Spleen (tissue), 11 donors: ENCODE measurements at regions not wholly inside any gene's neighbourhood (a gene's known extent, or its start where the extent isn't known, plus 50 kb on each side); places are given as distances from the start of the nearest gene placed in this dataset.

Experiments used
- DNase-seq: peaks from one replicate; pipeline ENCODE4 v3.0.0-alpha.2; 2020
- H3K27ac ChIP-seq, 8 donors: fragments of 200-600 bp; sonication (generic) in 7 of 8; 1 replicate in 4 of 8; 2 replicates in 4 of 8; pipeline versions ENCODE4 v1.5.0 to v1.8.0; 2016 to 2021; ENCODE audit warnings: inconsistent platforms in 4 of 8, mild to moderate bottlenecking in 4 of 8, moderate library complexity in 1 of 8
- H3K27me3 ChIP-seq, 7 donors: fragments of 200-600 bp; sonication (generic) in 6 of 7; replicated peaks in 1 of 7; 1 replicate in 4 of 7; 2 replicates in 3 of 7; pipeline versions ENCODE4 v1.5.0 to v1.8.0; 2016 to 2021; ENCODE audit warnings: inconsistent platforms in 3 of 7, mild to moderate bottlenecking in 1 of 7
- H3K36me3 ChIP-seq, 6 donors: fragments of 200-600 bp; sonication (generic) in 5 of 6; 1 replicate in 4 of 6; 2 replicates in 2 of 6; pipeline versions ENCODE4 v1.5.0 to v1.8.0; 2016 to 2021; ENCODE audit warnings: inconsistent platforms in 2 of 6
- H3K4me1 ChIP-seq, 6 donors: fragments of 200-600 bp; sonication (generic) in 5 of 6; 1 replicate in 3 of 6; 2 replicates in 3 of 6; pipeline versions ENCODE4 v1.5.0 to v1.8.0; 2016 to 2021; ENCODE audit warnings: inconsistent platforms in 3 of 6
- H3K4me3 ChIP-seq, 8 donors: fragments of 200-600 bp; sonication (generic) in 7 of 8; 1 replicate in 4 of 8; 2 replicates in 4 of 8; pipeline versions ENCODE4 v1.5.0 to v1.8.0; 2016 to 2021; ENCODE audit warnings: inconsistent platforms in 4 of 8, mild to moderate bottlenecking in 4 of 8, moderate library complexity in 2 of 8
- H3K9me3 ChIP-seq, 8 donors: fragments of 200-600 bp; sonication (generic) in 7 of 8; 1 replicate in 4 of 8; 2 replicates in 4 of 8; pipeline versions ENCODE4 v1.5.0 to v1.8.0; 2016 to 2021; ENCODE audit warnings: inconsistent platforms in 4 of 8
- POLR2A ChIP-seq, 3 donors: fragments of 450-650 bp; IDR thresholded peaks; one replicate each; pipeline ENCODE4 v1.5.1; 2017; ENCODE audit warnings: antibody characterized with exemption in 3 of 3, mild to moderate bottlenecking in 1 of 3
- POLR2AphosphoS5 ChIP-seq, 3 donors: sonication (generic); formaldehyde crosslinking; IDR thresholded peaks; one replicate each; pipeline ENCODE4 v1.5.1; 2017; ENCODE audit warnings: antibody characterized with exemption in 3 of 3
- WGBS, 5 donors: extraction: QIAGEN DNeasy Blood & Tissue Kit in 3 of 5; methylation state at CpG; one replicate each; pipeline versions ENCODE4 v1.1.5 to v1.1.7; 2013 to 2018; 5-methylcytosine and 5-hydroxymethylcytosine counted together
- intact Hi-C: fragments of 100-400 bp; cut with DNase I; formaldehyde crosslinking; loops from one replicate; pipeline ENCODE4 v1.15.0; 2023; ENCODE audit warnings: low total_unique reads
- TF ChIP-seq, protein P1 (sequence below), 11 experiments: fragments of 200-600 bp in 7 of 11; fragments of 450-650 bp in 4 of 11; sonication (generic) in 4 of 11; IDR thresholded peaks in 8 of 11; conservative IDR thresholded peaks in 3 of 11; 1 replicate in 7 of 11; 2 replicates in 4 of 11; pipeline versions ENCODE4 v1.4.0 to v1.8.0; 2016 to 2021; ENCODE audit warnings: antibody characterized with exemption in 11 of 11, inconsistent platforms in 4 of 11, mild to moderate bottlenecking in 1 of 11
- donor health status: healthy with polysubstance abuse.
- donor health status: DM: no; HTN: no; CAD: no; lungs with moderate emphysema.
- donor health status: DM: no; HTN: no; CAD: no.
- donor health status: Bipolar disorder and iron deficiency.
- donor health status: healthy.
- donor health status: DM: no; HTN: no; CAD: no.
- donor health status: DM: yes; HTN: yes; CAD: no.

DNA sequence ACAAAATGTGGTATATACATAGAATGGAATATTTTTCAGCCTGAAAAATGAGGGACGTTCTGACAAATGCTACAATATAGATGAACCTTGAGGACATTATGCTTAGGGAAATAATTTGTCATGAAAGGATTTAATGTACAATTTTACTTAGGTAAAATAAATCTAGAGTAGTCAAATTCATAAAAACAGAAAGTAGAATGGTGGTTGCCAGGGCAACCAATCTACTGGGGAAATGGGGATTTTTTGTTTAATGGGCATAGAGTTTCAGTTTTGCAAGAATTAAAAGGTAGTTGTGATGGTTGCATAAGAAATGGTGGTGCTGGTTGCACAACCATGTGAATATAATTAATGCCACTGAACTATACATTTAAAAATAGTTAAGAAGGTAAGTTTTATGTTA is 296.0 kb upstream of the SP4 start:
- peaks cover 0 to 34% (median 0%) of the 10 kb centered on the region in 7 donors for H3K27me3 ChIP-seq
- no peaks in the 10 kb centered on the region for H3K36me3 ChIP-seq
- intact Hi-C loops: no loop called here
- TF ChIP-seq, protein P1, sequence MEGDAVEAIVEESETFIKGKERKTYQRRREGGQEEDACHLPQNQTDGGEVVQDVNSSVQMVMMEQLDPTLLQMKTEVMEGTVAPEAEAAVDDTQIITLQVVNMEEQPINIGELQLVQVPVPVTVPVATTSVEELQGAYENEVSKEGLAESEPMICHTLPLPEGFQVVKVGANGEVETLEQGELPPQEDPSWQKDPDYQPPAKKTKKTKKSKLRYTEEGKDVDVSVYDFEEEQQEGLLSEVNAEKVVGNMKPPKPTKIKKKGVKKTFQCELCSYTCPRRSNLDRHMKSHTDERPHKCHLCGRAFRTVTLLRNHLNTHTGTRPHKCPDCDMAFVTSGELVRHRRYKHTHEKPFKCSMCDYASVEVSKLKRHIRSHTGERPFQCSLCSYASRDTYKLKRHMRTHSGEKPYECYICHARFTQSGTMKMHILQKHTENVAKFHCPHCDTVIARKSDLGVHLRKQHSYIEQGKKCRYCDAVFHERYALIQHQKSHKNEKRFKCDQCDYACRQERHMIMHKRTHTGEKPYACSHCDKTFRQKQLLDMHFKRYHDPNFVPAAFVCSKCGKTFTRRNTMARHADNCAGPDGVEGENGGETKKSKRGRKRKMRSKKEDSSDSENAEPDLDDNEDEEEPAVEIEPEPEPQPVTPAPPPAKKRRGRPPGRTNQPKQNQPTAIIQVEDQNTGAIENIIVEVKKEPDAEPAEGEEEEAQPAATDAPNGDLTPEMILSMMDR (IDR thresholded peaks at IDR 0.05 in 8 of 11, conservative IDR thresholded peaks at IDR 0.05 in 3 of 11): no peak
- no peak for TF ChIP-seq POLR2A (IDR thresholded peaks at IDR 0.05)
- TF ChIP-seq POLR2AphosphoS5 (IDR thresholded peaks at IDR 0.05): no peak
- DNase-seq: no peak
- WGBS, 5 donors: 82 to 93% (median 86%) methylated on average over 1 of the region's 1 CpG
- no peak overlapping the region for H3K27ac ChIP-seq
- H3K9me3 ChIP-seq: peaks cover 0 to 16% (median 10%) of the 10 kb centered on the region in 8 donors
- no peaks in the 10 kb centered on the region for H3K4me1 ChIP-seq
- H3K4me3 ChIP-seq: no peak overlapping the region

DNA sequence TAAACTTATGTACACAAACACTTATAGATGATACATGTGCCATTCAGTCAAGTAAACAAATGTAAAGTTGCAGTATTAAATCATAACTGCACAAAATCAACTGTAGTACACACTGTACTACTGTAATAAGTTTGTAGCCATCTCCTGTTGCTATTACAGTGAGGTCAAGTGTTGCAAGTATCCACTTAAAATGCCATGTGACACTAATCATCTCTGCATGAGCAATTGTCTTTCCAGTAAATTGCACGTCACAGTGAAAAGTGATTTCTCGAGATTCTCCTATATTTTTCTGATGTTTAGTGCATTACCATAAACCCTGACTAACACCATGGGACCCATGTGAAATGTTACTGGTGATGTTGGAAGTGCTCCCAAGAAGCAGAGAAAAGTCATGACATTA is 293.3 kb upstream of the SP4 start:
- intact Hi-C loops: no loop called here
- Histone ChIP-seq H3K4me3 (no peak overlapping the region), H3K36me3 (no peaks in the 10 kb centered on the region), H3K9me3 (peaks cover 0 to 16% (median 10%) of the 10 kb centered on the region in 8 donors), H3K4me1 (no peaks in the 10 kb centered on the region), H3K27me3 (peaks cover 0 to 19% (median 0%) of the 10 kb centered on the region in 7 donors), H3K27ac (no peak overlapping the region)
- no peak for TF ChIP-seq POLR2AphosphoS5 (IDR thresholded peaks at IDR 0.05)
- DNase-seq: no peak
- WGBS, 5 donors: 58 to 79% (median 76%) methylated on average over 2 of the region's 2 CpGs

DNA sequence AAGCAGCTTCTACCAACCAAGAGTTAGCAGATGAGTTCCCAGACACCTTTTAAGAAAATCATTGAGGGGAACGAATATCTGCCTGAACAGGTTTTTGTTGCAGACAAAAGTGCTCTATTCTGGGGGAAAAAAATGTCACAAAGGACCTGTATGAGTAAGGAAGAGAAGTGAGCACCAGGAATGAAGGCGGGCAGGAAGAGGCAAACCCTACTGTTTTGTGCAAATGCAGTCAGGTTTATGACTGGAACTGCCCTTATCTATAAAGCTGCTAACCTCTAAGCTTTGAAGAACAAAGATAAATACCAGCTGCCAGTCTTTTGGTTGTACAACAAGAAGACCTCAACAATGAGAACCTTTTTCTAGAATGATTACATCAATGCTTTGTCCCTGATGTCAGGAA is 292.4 kb upstream of the SP4 start:
- DNase-seq: no peak
- Histone ChIP-seq H3K27ac (no peak overlapping the region), H3K4me1 (no peaks in the 10 kb centered on the region), H3K27me3 (peaks cover 0 to 11% (median 0%) of the 10 kb centered on the region in 7 donors), H3K4me3 (no peak overlapping the region), H3K36me3 (no peaks in the 10 kb centered on the region), H3K9me3 (peaks cover 0 to 16% (median 10%) of the 10 kb centered on the region in 8 donors)
- TF ChIP-seq, protein P1 (IDR thresholded peaks at IDR 0.05 in 8 of 11, conservative IDR thresholded peaks at IDR 0.05 in 3 of 11): no peak
- TF ChIP-seq POLR2AphosphoS5 (IDR thresholded peaks at IDR 0.05) (no peak), POLR2A (IDR thresholded peaks at IDR 0.05) (no peak)
- intact Hi-C loops: no loop called here
- 74 to 92% (median 84%) methylated on average over 2 of the region's 2 CpGs for WGBS, 5 donors

DNA sequence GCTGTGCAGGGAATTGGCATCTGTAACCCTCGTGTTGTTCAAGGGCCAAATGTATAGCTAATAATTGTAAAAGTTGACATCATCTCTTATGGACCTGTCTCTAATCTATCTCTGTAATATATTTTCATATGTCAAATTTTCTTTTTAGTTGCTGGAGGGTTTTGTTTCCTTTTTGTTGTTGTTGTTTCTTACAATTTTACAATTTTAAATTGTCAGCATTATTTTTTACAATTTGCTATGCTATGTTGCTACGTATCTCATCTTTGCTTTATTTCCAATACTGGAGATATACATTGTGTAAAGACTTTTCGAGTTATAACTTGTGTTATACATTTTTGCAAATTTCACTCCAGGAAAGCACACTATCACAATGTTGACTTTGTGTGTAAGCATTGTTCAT is 290.2 kb upstream of the SP4 start:
- no peak overlapping the region for H3K27ac ChIP-seq
- H3K4me1 ChIP-seq: no peaks in the 10 kb centered on the region
- H3K9me3 ChIP-seq: peaks cover 0 to 16% (median 10%) of the 10 kb centered on the region in 8 donors
- peaks cover 0 to 6% (median 0%) of the 10 kb centered on the region in 7 donors for H3K27me3 ChIP-seq
- no peaks in the 10 kb centered on the region for H3K36me3 ChIP-seq
- DNase-seq: no peak
- intact Hi-C loops: no loop called here
- 78 to 88% (median 82%) methylated on average over 3 of the region's 3 CpGs for WGBS, 5 donors
- TF ChIP-seq POLR2AphosphoS5 (IDR thresholded peaks at IDR 0.05) (no peak), POLR2A (IDR thresholded peaks at IDR 0.05) (no peak)
- TF ChIP-seq, protein P1 (IDR thresholded peaks at IDR 0.05 in 8 of 11, conservative IDR thresholded peaks at IDR 0.05 in 3 of 11): no peak
- H3K4me3 ChIP-seq: no peak overlapping the region

DNA sequence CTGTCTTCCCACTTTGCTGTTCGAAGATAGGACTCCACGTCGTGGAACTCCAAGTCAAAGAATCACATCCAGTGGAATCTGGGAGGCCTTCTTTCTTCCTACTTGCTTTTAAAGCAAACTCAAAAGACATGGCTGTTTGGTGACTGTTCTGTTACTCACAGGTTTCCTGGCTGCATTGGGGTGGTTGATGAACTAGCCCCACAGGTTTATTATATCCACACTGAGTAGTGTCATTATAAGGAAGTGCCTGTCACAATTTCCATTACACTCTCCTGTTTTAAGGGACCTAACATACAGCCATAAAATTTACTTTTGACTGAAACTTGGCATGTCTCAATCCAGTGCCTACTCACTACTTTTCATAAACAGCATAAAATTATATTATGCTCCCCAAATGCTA is 287.3 kb upstream of the SP4 start:
- intact Hi-C loops: no loop called here
- no peak overlapping the region for H3K4me3 ChIP-seq
- H3K4me1 ChIP-seq: no peaks in the 10 kb centered on the region
- TF ChIP-seq POLR2A (IDR thresholded peaks at IDR 0.05) (no peak), POLR2AphosphoS5 (IDR thresholded peaks at IDR 0.05) (no peak)
- TF ChIP-seq, protein P1 (IDR thresholded peaks at IDR 0.05 in 8 of 11, conservative IDR thresholded peaks at IDR 0.05 in 3 of 11): no peak
- peaks cover 0 to 8% (median 0%) of the 10 kb centered on the region in 7 donors for H3K27me3 ChIP-seq
- no peak for DNase-seq
- no peaks in the 10 kb centered on the region for H3K36me3 ChIP-seq
- H3K27ac ChIP-seq: no peak overlapping the region
- peaks cover 0 to 5% (median 2%) of the 10 kb centered on the region in 8 donors for H3K9me3 ChIP-seq
- 85 to 98% (median 88%) methylated on average over 3 of the region's 3 CpGs for WGBS, 5 donors
